GM23248 (cell line): ENCODE measurements at regions not wholly inside any gene's neighbourhood (a gene's known extent, or its start where the extent isn't known, plus 50 kb on each side); places are given as distances from the start of the nearest gene placed in this dataset.

Experiments used
- EZH2 ChIP-seq: fragments of 200-600 bp; sonication (generic); IDR thresholded peaks from 2 replicates; pipeline ENCODE4 v1.6.1; 2018; ENCODE audit warnings: antibody characterized with exemption, mild to moderate bottlenecking; ENCODE audit not compliant: insufficient read depth, poor library complexity, severe bottlenecking
- EZH2phosphoT487 ChIP-seq: fragments of 200-600 bp; sonication (generic); IDR thresholded peaks from 2 replicates; pipeline ENCODE4 v1.6.1; 2018; ENCODE audit warnings: antibody characterized with exemption, moderate library complexity, mild to moderate bottlenecking, low read depth; ENCODE audit not compliant: insufficient read depth

DNA sequence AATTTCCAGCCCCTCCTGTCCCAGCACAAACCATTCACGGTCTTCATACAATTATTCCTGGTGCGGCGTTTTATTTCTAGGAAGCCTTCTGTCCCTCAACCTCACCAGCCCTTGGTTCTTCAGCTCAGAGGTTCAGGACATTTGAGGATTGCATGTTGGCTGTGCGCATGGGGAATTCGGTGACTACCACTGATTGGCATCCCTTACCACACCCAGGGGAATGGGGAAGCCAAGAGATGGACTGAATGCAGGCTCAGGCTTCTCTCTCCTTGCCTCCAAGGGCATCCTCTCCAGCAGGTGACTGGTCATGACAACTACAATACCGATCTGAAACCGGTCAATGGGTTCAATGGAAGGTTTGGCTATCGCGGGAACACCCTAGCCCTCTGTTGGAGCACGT, 153.8 kb downstream of the MTHFS start:
- no peak for TF ChIP-seq EZH2phosphoT487
- no peak for TF ChIP-seq EZH2
